Duodenal mucosa (tissue), 2 donors: ENCODE measurements at regions not wholly inside any gene's neighbourhood (a gene's known extent, or its start where the extent isn't known, plus 50 kb on each side); places are given as distances from the start of the nearest gene placed in this dataset.
A peak's percentile ranks its signal among the peaks of the same experiment; 100 is the strongest.

ENCODE experiments used
- H3K27ac ChIP-seq: one replicate; pipeline ENCODE4 v1.7.0; 2013; ENCODE audit warnings: low read depth, low read length
- H3K27me3 ChIP-seq, 2 donors: one replicate each; pipeline ENCODE4 v1.7.0; 2013; ENCODE audit warnings: low read length in 2 of 2, control low read depth in 1 of 2; ENCODE audit not compliant: insufficient read depth in 2 of 2, control insufficient read depth in 1 of 2
- H3K36me3 ChIP-seq, 2 donors: one replicate each; pipeline ENCODE4 v1.7.0; 2013; ENCODE audit warnings: low read length in 2 of 2, control low read depth in 1 of 2; ENCODE audit not compliant: insufficient read depth in 2 of 2, control insufficient read depth in 1 of 2
- H3K4me1 ChIP-seq, 2 donors: one replicate each; pipeline ENCODE4 v1.7.0; 2013; ENCODE audit warnings: low read length in 2 of 2, control low read depth in 1 of 2; ENCODE audit not compliant: insufficient read depth in 2 of 2, control insufficient read depth in 1 of 2
- H3K4me3 ChIP-seq, 2 donors: one replicate each; pipeline ENCODE4 v1.7.0; 2013; ENCODE audit warnings: low read length in 2 of 2, low read depth in 1 of 2
- H3K9ac ChIP-seq, 2 donors: one replicate each; pipeline ENCODE4 v1.7.0; 2013; ENCODE audit warnings: low read length in 2 of 2, low read depth in 1 of 2
- H3K9me3 ChIP-seq, 2 donors: one replicate each; pipeline ENCODE4 v1.7.0; 2013; ENCODE audit warnings: low read length in 2 of 2, control low read depth in 1 of 2; ENCODE audit not compliant: control insufficient read depth in 1 of 2

DNA sequence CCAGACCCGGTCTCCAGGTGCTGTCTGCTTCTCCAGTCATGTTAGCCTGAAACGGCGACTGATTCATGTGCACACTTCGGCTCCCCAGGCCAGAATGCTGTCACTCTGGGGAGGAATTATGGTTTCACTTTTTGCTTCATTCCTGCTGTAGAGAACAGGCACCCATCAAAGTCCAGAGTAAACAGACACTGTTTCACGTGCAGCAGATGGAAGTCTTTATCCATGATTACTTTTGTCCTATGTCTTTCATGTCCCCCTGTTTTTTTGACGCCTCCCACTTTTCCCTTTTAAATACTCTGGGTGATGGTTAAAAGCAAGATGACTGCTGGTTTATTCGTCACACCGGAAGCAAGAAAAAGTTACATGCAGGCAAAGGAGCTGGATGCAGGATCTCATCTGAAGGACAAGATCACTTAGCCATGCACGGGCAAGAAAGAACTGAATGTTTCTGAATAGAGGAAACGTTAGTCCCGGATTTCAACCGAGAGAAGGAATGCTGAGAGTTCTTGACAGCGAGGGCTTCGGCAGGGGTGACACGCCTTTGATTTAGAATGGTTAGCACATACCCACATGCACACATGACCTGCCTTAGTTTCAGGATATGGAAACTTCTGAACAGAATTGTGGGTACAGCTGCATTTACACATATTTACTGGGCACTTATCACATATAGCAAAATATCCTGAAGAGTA, 250.0 kb upstream of the KLF6 start:
- no peaks in the 10 kb centered on the region for H3K27me3 ChIP-seq
- H3K9me3 ChIP-seq, result no peaks in the 10 kb centered on the region
- peak overlapping the region; percentile 56 to 59 for H3K4me3 ChIP-seq
- H3K27ac ChIP-seq, result no peak overlapping the region
- peaks cover 6 to 19% of the 10 kb centered on the region in 2 donors for H3K4me1 ChIP-seq
- H3K9ac ChIP-seq, result peak overlapping the region; percentile 27 to 42
- H3K36me3 ChIP-seq, result no peaks in the 10 kb centered on the region

DNA sequence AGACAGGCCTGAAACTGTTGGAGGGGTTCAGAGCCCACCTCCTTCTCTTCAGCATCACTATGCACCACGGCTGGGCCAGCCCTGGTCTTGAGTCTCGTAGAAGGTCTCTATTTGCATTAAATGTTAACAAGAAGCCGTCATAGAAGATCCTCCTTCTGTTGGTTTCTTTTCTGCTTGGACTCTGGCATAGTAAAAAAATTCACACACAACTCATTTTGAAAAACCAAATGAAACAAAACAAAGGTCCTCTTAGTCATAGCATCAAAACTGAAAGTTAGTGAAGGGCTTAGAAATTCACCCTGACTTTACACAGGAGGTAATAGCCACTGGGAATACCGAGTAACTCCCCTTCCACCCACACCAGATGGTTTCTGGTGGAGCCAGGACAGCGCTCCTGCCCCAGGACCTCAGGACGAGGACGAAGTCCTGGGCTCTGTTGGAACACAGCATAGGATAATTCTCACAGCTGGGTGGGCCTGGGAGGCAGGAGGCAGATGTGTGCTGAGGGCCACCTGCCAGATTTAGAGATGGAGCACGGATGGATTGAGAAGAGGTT, 248.4 kb upstream of the KLF6 start:
- Histone ChIP-seq H3K27ac (no peak overlapping the region), H3K4me3 (no peak overlapping the region), H3K9me3 (no peaks in the 10 kb centered on the region), H3K36me3 (no peaks in the 10 kb centered on the region), H3K27me3 (no peaks in the 10 kb centered on the region), H3K4me1 (peaks cover 9 to 19% of the 10 kb centered on the region in 2 donors), H3K9ac (no peak overlapping the region)

- H3K9me3 ChIP-seq, result no peaks in the 10 kb centered on the region
These were observed 244.9 kb upstream of the KLF6 start for GRCh38 chr10:4029866-4030265.

GRCh38 chr10:4028854-4029583, 244.0 kb upstream of the KLF6 start:
- Histone ChIP-seq H3K36me3 (no peaks in the 10 kb centered on the region), H3K27me3 (no peaks in the 10 kb centered on the region), H3K27ac (no peak overlapping the region), H3K4me3 (no peak overlapping the region), H3K4me1 (peaks cover 3 to 5% of the 10 kb centered on the region in 2 donors), H3K9me3 (no peaks in the 10 kb centered on the region), H3K9ac (no peak overlapping the region)

More at GRCh38 chr10:4029866-4030265, 244.9 kb upstream of the KLF6 start:
- no peak overlapping the region for H3K4me3 ChIP-seq
- H3K36me3 ChIP-seq, result no peaks in the 10 kb centered on the region
- peaks cover 9 to 10% of the 10 kb centered on the region in 2 donors for H3K4me1 ChIP-seq
- no peak overlapping the region for H3K9ac ChIP-seq
- no peaks in the 10 kb centered on the region for H3K27me3 ChIP-seq
- no peak overlapping the region for H3K27ac ChIP-seq

GRCh38 chr10:4028027-4028471, 243.0 kb upstream of the KLF6 start:
- no peak overlapping the region for H3K4me3 ChIP-seq

DNA sequence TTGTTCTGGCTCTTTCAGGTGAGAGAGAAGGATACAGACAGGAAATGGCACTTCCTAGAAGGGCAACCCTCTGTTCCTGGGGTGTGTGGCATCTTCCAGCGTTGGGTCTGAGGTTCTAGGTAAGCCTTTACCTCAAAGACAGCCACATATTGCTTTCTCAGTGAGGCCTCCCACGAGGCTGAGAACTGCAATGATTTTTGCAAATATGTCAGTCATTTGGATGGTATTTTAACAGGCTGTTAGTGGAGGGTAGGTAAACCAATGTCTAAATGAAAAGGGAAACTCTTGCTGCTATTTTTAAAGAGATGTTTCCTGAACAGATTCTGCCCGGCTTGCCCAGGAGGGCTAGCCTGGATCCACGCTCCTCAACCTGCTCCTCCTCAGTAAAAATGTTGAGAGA, 240.3 kb upstream of the KLF6 start:
- no peak overlapping the region for H3K27ac ChIP-seq
- H3K4me3 ChIP-seq, result no peak overlapping the region
- H3K9me3 ChIP-seq, result no peaks in the 10 kb centered on the region
- no peaks in the 10 kb centered on the region for H3K27me3 ChIP-seq
- no peak overlapping the region for H3K9ac ChIP-seq
- peaks cover 0 to 3% of the 10 kb centered on the region in 2 donors for H3K4me1 ChIP-seq
- no peaks in the 10 kb centered on the region for H3K36me3 ChIP-seq

More at GRCh38 chr10:4028027-4028471, 243.0 kb upstream of the KLF6 start:
- H3K4me1 ChIP-seq, result peaks cover 0 to 3% of the 10 kb centered on the region in 2 donors
- H3K27me3 ChIP-seq, result no peaks in the 10 kb centered on the region
- H3K9ac ChIP-seq, result no peak overlapping the region
- no peak overlapping the region for H3K27ac ChIP-seq
- H3K36me3 ChIP-seq, result no peaks in the 10 kb centered on the region
- H3K9me3 ChIP-seq, result no peaks in the 10 kb centered on the region

DNA sequence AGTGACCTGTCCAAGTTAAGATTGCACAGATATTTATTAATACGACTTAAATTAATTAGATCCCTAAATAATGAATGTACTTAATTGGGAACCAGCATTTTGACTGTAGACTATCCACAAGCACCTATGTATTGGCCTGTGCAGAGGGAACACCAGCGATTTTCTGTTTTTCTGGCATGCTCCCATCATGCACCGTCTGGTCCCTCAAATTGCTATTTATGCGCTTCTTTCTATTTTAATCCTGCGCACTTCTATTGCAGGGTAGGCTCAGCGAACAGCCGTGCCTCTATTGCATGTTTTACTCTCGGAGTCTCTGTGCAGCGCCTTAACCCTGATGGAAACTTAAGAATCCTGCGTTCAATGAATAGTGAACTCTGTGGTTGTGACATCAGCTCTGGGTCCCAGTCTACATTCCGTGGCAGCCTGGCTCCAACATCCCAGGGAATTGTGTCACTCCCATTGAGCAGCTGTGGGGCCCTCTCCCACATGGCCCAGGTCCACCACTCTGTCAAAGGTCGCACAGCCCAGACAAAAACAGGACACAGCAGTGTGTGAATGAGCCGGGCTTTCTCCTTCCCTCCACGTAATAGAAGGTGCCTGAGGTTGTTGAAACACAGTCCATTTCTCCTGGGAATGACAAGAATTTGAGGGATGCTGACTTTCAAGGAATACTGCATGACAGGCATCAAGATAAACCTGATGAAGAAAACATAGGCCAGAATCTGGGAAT, 239.7 kb upstream of the KLF6 start:
- Histone ChIP-seq H3K4me1 (peaks cover 0 to 2% of the 10 kb centered on the region in 2 donors), H3K9ac (no peak overlapping the region), H3K36me3 (no peaks in the 10 kb centered on the region), H3K27ac (no peak overlapping the region), H3K9me3 (no peaks in the 10 kb centered on the region), H3K27me3 (no peaks in the 10 kb centered on the region), H3K4me3 (no peak overlapping the region)

DNA sequence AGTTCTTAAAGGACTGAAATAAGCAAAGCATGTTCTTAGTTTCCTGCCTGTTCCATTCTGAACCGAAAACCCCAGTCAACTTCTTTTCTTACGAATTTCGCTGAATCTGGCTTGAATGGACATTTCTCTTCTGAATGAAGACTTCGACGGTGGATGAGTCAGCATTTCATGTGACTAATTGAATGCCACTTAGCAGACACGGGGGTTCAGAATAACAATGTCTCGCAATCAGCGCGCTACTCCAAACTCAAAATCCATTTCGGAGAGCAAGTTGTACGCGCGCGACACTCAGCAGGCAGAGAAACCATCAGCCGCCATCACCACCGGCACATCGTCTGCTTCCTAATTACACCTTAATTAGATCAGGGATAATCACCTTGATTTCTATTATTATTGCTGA, 239.0 kb upstream of the KLF6 start:
- H3K9ac ChIP-seq, result no peak overlapping the region
- no peaks in the 10 kb centered on the region for H3K36me3 ChIP-seq
- H3K4me3 ChIP-seq, result no peak overlapping the region
- no peak overlapping the region for H3K27ac ChIP-seq
- no peaks in the 10 kb centered on the region for H3K4me1 ChIP-seq
- no peaks in the 10 kb centered on the region for H3K27me3 ChIP-seq
- no peaks in the 10 kb centered on the region for H3K9me3 ChIP-seq

GRCh38 chr10:4022473-4022872, 237.5 kb upstream of the KLF6 start:
- Histone ChIP-seq H3K4me1 (no peaks in the 10 kb centered on the region), H3K27me3 (no peaks in the 10 kb centered on the region), H3K27ac (no peak overlapping the region), H3K9me3 (no peaks in the 10 kb centered on the region), H3K36me3 (no peaks in the 10 kb centered on the region), H3K9ac (no peak overlapping the region), H3K4me3 (no peak overlapping the region)

GRCh38 chr10:4020631-4021030, 235.6 kb upstream of the KLF6 start:
- Histone ChIP-seq H3K9me3 (no peaks in the 10 kb centered on the region), H3K27me3 (no peaks in the 10 kb centered on the region), H3K36me3 (no peaks in the 10 kb centered on the region), H3K27ac (no peak overlapping the region), H3K4me1 (no peaks in the 10 kb centered on the region), H3K4me3 (no peak overlapping the region), H3K9ac (no peak overlapping the region)
